HL-60 (cell line): ENCODE measurements at regions not wholly inside any gene's neighbourhood (a gene's known extent, or its start where the extent isn't known, plus 50 kb on each side); places are given as distances from the start of the nearest gene placed in this dataset.

Experiments
- DNase-seq, 2 experiments: peaks; one replicate each; pipeline ENCODE4 v3.0.0-alpha.2; 2010 to 2020; ENCODE audit warnings: low read depth in 1 of 2, low spot score in 1 of 2
- H3K27ac ChIP-seq: fragments of 250-450 bp; sonication (Bioruptor Pico); replicated peaks from 2 replicates; pipeline ENCODE4 v1.5.1; 2020; ENCODE audit warnings: mild to moderate bottlenecking, moderate library complexity
- H3K27me3 ChIP-seq: fragments of 250-450 bp; sonication (Bioruptor Pico); 2 replicates; pipeline ENCODE4 v1.5.1; 2021; ENCODE audit warnings: mild to moderate bottlenecking, moderate library complexity; ENCODE audit not compliant: insufficient read depth, poor library complexity, severe bottlenecking
- H3K4me3 ChIP-seq: replicated peaks from 2 replicates; pipeline ENCODE4 v1.5.1; 2011; ENCODE audit warnings: mild to moderate bottlenecking, control low read depth, low read length; ENCODE audit not compliant: insufficient read depth
- CTCF ChIP-seq: IDR thresholded peaks from one replicate; pipeline ENCODE4 v1.5.1; 2011; ENCODE audit warnings: low read length, control low read depth, inconsistent platforms; ENCODE audit not compliant: insufficient read depth
- GABPA ChIP-seq: IDR thresholded peaks from 2 replicates; pipeline ENCODE4 v1.6.1; 2012; ENCODE audit warnings: low read depth
- POLR2AphosphoS5 ChIP-seq: IDR thresholded peaks from 2 replicates; pipeline ENCODE4 v1.6.1; 2012; ENCODE audit warnings: low read depth
- SPI1 ChIP-seq: IDR thresholded peaks from 2 replicates; pipeline ENCODE4 v1.6.1; 2012; ENCODE audit warnings: low read depth, mild to moderate bottlenecking, borderline replicate concordance
- TF ChIP-seq, protein P1 (sequence below): IDR thresholded peaks from 2 replicates; pipeline ENCODE4 v1.6.1; 2012; ENCODE audit warnings: low read depth; ENCODE audit not compliant: insufficient replicate concordance

DNA sequence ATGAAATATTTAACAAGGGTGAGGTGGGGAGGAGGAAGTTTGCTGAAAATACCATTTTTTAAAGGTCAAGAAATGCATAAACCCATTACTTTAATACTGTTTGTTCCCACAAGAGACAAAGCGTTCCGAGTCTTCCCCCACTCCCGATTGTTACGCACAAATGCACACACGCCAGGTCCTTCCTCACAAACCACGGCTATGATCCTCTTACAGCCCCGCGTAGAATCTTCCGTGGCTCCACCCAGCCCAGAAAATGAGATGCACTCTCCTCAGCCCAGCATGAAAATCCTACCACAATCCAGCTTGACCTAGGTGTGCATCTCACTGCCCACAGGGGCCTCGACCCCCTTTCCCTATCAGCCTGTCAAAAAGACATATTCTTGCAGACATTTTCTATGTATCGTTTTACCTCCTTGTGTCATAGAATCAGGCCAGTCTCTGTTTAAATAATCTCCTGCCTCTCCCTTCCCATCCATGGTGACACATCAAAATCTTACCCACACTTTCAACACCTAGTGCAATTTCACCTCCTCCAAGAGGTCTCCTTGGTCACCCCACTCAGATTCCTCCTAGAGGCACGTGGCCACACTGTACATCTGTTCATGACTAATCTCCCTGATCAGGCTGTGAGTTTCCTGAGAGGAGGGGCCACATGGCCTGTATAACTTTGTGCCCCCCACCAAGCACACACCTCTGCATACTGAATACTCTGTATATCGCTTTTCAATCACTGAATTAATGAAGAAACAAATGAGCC, 491.0 kb upstream of the KLHL29 start:
- no peak overlapping the region for H3K27ac ChIP-seq
- DNase-seq: no peak

DNA sequence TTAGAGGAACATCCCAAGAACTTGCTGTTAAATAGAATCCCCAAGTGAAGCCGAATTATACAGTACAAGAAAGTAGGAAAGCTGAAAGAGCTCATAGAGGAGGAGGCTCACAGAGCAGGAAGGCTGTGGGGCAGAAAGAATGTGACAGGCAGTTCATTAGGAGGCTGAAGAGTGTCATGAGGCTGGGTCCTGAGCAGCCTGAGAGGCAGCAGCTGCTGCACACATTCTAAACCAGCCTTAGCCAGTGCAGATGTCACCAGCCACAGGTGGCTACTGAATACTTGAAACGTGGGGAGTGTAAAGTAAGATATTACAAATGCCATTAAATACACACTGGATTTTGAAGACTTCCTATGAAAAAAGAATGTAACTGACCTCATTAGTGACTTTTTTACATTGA, 490.2 kb upstream of the KLHL29 start:
- no peak for DNase-seq
- no peak overlapping the region for H3K27ac ChIP-seq
- TF ChIP-seq, protein P1, sequence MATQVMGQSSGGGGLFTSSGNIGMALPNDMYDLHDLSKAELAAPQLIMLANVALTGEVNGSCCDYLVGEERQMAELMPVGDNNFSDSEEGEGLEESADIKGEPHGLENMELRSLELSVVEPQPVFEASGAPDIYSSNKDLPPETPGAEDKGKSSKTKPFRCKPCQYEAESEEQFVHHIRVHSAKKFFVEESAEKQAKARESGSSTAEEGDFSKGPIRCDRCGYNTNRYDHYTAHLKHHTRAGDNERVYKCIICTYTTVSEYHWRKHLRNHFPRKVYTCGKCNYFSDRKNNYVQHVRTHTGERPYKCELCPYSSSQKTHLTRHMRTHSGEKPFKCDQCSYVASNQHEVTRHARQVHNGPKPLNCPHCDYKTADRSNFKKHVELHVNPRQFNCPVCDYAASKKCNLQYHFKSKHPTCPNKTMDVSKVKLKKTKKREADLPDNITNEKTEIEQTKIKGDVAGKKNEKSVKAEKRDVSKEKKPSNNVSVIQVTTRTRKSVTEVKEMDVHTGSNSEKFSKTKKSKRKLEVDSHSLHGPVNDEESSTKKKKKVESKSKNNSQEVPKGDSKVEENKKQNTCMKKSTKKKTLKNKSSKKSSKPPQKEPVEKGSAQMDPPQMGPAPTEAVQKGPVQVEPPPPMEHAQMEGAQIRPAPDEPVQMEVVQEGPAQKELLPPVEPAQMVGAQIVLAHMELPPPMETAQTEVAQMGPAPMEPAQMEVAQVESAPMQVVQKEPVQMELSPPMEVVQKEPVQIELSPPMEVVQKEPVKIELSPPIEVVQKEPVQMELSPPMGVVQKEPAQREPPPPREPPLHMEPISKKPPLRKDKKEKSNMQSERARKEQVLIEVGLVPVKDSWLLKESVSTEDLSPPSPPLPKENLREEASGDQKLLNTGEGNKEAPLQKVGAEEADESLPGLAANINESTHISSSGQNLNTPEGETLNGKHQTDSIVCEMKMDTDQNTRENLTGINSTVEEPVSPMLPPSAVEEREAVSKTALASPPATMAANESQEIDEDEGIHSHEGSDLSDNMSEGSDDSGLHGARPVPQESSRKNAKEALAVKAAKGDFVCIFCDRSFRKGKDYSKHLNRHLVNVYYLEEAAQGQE: no peak
- no peak for TF ChIP-seq GABPA
- no peak for TF ChIP-seq CTCF
- TF ChIP-seq POLR2AphosphoS5: no peak
- no peak for TF ChIP-seq SPI1
- no peak overlapping the region for H3K4me3 ChIP-seq
- H3K27me3 ChIP-seq: no peaks in the 10 kb centered on the region

More for the DNA sequence above, 491.0 kb upstream of the KLHL29 start:
- Histone ChIP-seq H3K4me3 (no peak overlapping the region), H3K27me3 (no peaks in the 10 kb centered on the region)
- no peak for TF ChIP-seq SPI1

DNA sequence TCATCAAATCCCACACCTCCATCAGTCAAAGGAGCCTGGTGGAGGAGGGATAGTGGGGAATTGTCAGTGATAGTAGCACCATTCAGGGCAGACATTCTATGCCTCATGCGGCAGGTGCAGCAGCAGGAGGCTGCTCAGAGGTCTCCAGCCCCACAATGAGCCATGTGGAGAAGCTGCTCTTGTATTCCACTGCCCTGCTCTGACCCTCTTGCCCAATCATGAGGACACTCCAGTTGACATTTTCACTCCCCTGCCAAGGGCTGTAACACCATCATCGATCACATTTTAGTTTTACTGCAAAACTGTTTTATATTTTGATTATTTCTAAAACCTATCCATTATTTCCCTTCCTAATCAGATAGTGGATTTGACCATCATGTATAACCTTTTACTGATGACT, 487.6 kb upstream of the KLHL29 start:
- no peaks in the 10 kb centered on the region for H3K27me3 ChIP-seq
- H3K4me3 ChIP-seq: no peak overlapping the region
- H3K27ac ChIP-seq: no peak overlapping the region
- no peak for DNase-seq
- TF ChIP-seq SPI1 (no peak), POLR2AphosphoS5 (no peak), GABPA (no peak), CTCF (no peak)
- TF ChIP-seq, protein P1: no peak

GRCh38 chr2:22900674-22901073, 484.3 kb upstream of the KLHL29 start:
- TF ChIP-seq SPI1: no peak
- TF ChIP-seq, protein P1: no peak
- TF ChIP-seq POLR2AphosphoS5: no peak
- TF ChIP-seq GABPA: no peak
- TF ChIP-seq CTCF: no peak
- H3K4me3 ChIP-seq: no peak overlapping the region
- DNase-seq: no peak
- H3K27ac ChIP-seq: no peak overlapping the region
- H3K27me3 ChIP-seq: no peaks in the 10 kb centered on the region
